Gastrocnemius medialis (tissue), 4 donors: ENCODE measurements at regions not wholly inside any gene's neighbourhood (a gene's known extent, or its start where the extent isn't known, plus 50 kb on each side); places are given as distances from the start of the nearest gene placed in this dataset.
A peak's percentile ranks its signal among the peaks of the same experiment; 100 is the strongest.

ENCODE experiments used
- ATAC-seq, 2 donors: fragments of 150-250 bp; one replicate each; pipeline ENCODE4 v1.9.1; 2016
- DNase-seq, 2 donors: peaks; one replicate each; pipeline ENCODE4 v3.0.0-alpha.2; 2019
- H3K27ac ChIP-seq, 4 donors: fragments of 200-600 bp; sonication (generic); 1 replicate in 1 of 4; 2 replicates in 3 of 4; pipeline ENCODE4 v1.5.1; 2016 to 2018; ENCODE audit warnings: mild to moderate bottlenecking in 2 of 4, moderate library complexity in 1 of 4
- H3K27me3 ChIP-seq, 3 donors: fragments of 200-600 bp; sonication (generic) in 2 of 3; 1 replicate in 1 of 3; 2 replicates in 2 of 3; pipeline versions ENCODE4 v1.5.1 to v1.6.0; 2016 to 2019; ENCODE audit warnings: mild to moderate bottlenecking in 1 of 3, moderate library complexity in 1 of 3
- H3K36me3 ChIP-seq, 2 donors: fragments of 200-600 bp; sonication (generic) in 1 of 2; one replicate each; pipeline ENCODE4 v1.5.1; 2017 to 2018
- H3K4me1 ChIP-seq, 2 donors: fragments of 200-600 bp; sonication (generic) in 1 of 2; one replicate each; pipeline ENCODE4 v1.5.1; 2016 to 2017; ENCODE audit warnings: mild to moderate bottlenecking in 2 of 2
- H3K4me3 ChIP-seq, 4 donors: fragments of 200-600 bp; sonication (generic) in 3 of 4; 1 replicate in 1 of 4; 2 replicates in 3 of 4; pipeline ENCODE4 v1.5.1; 2016 to 2019; ENCODE audit warnings: mild to moderate bottlenecking in 2 of 4
- H3K9me3 ChIP-seq, 3 donors: fragments of 200-600 bp; sonication (generic) in 2 of 3; 1 replicate in 1 of 3; 2 replicates in 2 of 3; pipeline ENCODE4 v1.5.1; 2016 to 2019
- CTCF ChIP-seq, 5 experiments: fragments of 450-650 bp in 3 of 5; fragments of 200-600 bp in 2 of 5; sonication (generic) in 2 of 5; IDR thresholded peaks in 4 of 5; conservative IDR thresholded peaks in 1 of 5; 1 replicate in 4 of 5; 2 replicates in 1 of 5; pipeline ENCODE4 v1.5.1; 2016 to 2019; ENCODE audit warnings: antibody characterized with exemption in 5 of 5, mild to moderate bottlenecking in 3 of 5, moderate library complexity in 3 of 5
- POLR2A ChIP-seq, 2 donors: fragments of 450-650 bp; IDR thresholded peaks; one replicate each; pipeline ENCODE4 v1.6.1; 2017; ENCODE audit warnings: antibody characterized with exemption in 2 of 2, mild to moderate bottlenecking in 2 of 2, moderate library complexity in 2 of 2
- in situ Hi-C, 4 donors: fragments of 200-750 bp; cut with MboI; loops; one replicate each; pipeline versions ENCODE4 v1.15.0 to v1.8.0; 2017; ENCODE audit warnings: low sequenced_read_pairs in 4 of 4
- intact Hi-C: fragments of 100-400 bp; cut with DNase I; formaldehyde crosslinking; loops from one replicate; pipeline ENCODE4 v1.15.1; 2023; ENCODE audit warnings: low total_unique reads

- no peaks in the 10 kb centered on the region for H3K36me3 ChIP-seq
- H3K27ac ChIP-seq, result no peak overlapping the region
- no peak for ATAC-seq
- DNase-seq, result no peak
- in situ Hi-C loops, result loop anchor here (25.0 kb wide), 1 partner anchor 1424 kb away; no protein-coding TSS in a partner anchor
- intact Hi-C loops, result no loop called here
- no peaks in the 10 kb centered on the region for H3K4me1 ChIP-seq
- no peaks in the 10 kb centered on the region for H3K9me3 ChIP-seq
- TF ChIP-seq POLR2A (IDR thresholded peaks at IDR 0.05) (no peak), CTCF (IDR thresholded peaks at IDR 0.05 in 4 of 5, conservative IDR thresholded peaks at IDR 0.05 in 1 of 5) (no peak)
- H3K4me3 ChIP-seq, result no peak overlapping the region
- no peaks in the 10 kb centered on the region for H3K27me3 ChIP-seq
Observed at GRCh38 chr2:137836671-137837070, 127.6 kb upstream of the HNMT start.

GRCh38 chr2:137837830-137838229, 126.4 kb upstream of the HNMT start:
- H3K4me1 ChIP-seq, result no peaks in the 10 kb centered on the region
- H3K27me3 ChIP-seq, result no peaks in the 10 kb centered on the region
- no peaks in the 10 kb centered on the region for H3K9me3 ChIP-seq
- H3K36me3 ChIP-seq, result no peaks in the 10 kb centered on the region
- DNase-seq (no peak), ATAC-seq (no peak)
- no peak overlapping the region for H3K27ac ChIP-seq
- no peak overlapping the region for H3K4me3 ChIP-seq
- TF ChIP-seq POLR2A (IDR thresholded peaks at IDR 0.05) (no peak), CTCF (IDR thresholded peaks at IDR 0.05 in 4 of 5, conservative IDR thresholded peaks at IDR 0.05 in 1 of 5) (no peak)
- in situ Hi-C loops, result loop anchor here (25.0 kb wide), 1 partner anchor 1426 kb away; no protein-coding TSS in a partner anchor
- intact Hi-C loops, result loop anchor here (2.0 kb wide), 1 partner anchor 1415 kb away; no protein-coding TSS in a partner anchor

DNA sequence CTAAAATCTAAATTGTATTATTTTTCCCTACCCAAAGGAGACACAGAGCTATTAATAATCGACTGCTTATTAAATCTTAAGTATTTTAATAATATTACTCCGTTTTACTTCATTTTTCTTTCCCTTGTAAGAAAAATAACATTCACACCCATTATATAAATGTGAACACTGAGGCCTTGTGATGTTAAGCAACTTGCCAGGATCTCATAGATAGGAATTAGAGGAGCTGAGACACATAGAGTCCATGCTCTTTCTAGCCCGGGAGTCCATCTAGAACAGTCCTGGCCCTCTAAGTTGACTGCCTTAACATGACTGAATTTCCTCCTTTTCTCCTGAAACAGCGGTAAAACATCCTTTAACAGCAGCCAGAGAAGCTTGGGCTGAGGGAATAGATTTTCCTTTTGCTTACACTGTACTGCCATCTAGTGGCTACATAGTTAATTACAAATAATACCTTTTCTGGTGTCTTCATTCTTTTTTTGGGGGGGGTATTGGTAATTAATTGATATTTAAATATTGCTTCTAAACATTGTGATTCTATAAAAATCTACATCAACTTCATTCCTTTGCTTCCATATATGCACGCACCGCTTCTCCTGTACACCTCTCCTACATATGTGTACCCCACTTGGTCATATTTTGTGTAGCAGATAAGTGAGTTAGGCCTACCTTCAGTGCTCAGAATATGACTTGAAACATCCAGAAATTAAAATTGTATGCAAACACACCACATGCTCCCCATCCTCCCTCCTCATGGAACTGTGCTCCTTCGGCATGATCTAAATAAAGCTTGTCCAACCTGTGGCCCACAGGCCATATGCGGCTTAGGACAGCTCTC, 125.8 kb upstream of the HNMT start:
- intact Hi-C loops (loop anchor here (2.0 kb wide), 1 partner anchor 1416 kb away; no protein-coding TSS in a partner anchor), in situ Hi-C loops (loop anchor here (25.0 kb wide), 1 partner anchor 1426 kb away; no protein-coding TSS in a partner anchor)
- no peaks in the 10 kb centered on the region for H3K27me3 ChIP-seq
- H3K9me3 ChIP-seq, result no peaks in the 10 kb centered on the region
- DNase-seq (no peak), ATAC-seq (no peak)
- no peak overlapping the region for H3K27ac ChIP-seq
- no peak overlapping the region for H3K4me3 ChIP-seq
- no peaks in the 10 kb centered on the region for H3K36me3 ChIP-seq
- TF ChIP-seq POLR2A (IDR thresholded peaks at IDR 0.05) (no peak), CTCF (IDR thresholded peaks at IDR 0.05 in 4 of 5, conservative IDR thresholded peaks at IDR 0.05 in 1 of 5) (peak; percentile 19 to 65 (median 42))
- no peaks in the 10 kb centered on the region for H3K4me1 ChIP-seq

- no peaks in the 10 kb centered on the region for H3K4me1 ChIP-seq
- no peak overlapping the region for H3K4me3 ChIP-seq
- in situ Hi-C loops, result loop anchor here (25.0 kb wide), 1 partner anchor 1430 kb away; no protein-coding TSS in a partner anchor
- no peak overlapping the region for H3K27ac ChIP-seq
- ATAC-seq (no peak), DNase-seq (no peak)
- no peaks in the 10 kb centered on the region for H3K36me3 ChIP-seq
- TF ChIP-seq CTCF (IDR thresholded peaks at IDR 0.05 in 4 of 5, conservative IDR thresholded peaks at IDR 0.05 in 1 of 5) (no peak), POLR2A (IDR thresholded peaks at IDR 0.05) (no peak)
- no peaks in the 10 kb centered on the region for H3K9me3 ChIP-seq
- intact Hi-C loops, result no loop called here
- no peaks in the 10 kb centered on the region for H3K27me3 ChIP-seq
Observed at GRCh38 chr2:137842430-137842829, 121.8 kb upstream of the HNMT start.
